ENCODE measurements at regions not wholly inside any gene's neighbourhood (a gene's known extent, or its start where the extent isn't known, plus 50 kb on each side); places are given as distances from the start of the nearest gene placed in this dataset.

- Histone ChIP-seq H3K9me3 (ENCODE audit: control insufficient read depth, insufficient read depth, low read length) (no peaks in the 10 kb centered on the region), H3K4me3 (ENCODE audit: low read length) (no peak overlapping the region), H3K4me1 (ENCODE audit: control insufficient read depth, insufficient read depth, low read length) (no peaks in the 10 kb centered on the region), H3K27ac (ENCODE audit: low read length) (no peak overlapping the region), H3K36me3 (ENCODE audit: control insufficient read depth, insufficient read depth, low read length) (no peaks in the 10 kb centered on the region), H3K27me3 (ENCODE audit: control insufficient read depth, insufficient read depth, low read length) (no peaks in the 10 kb centered on the region)
- ATAC-seq (no peak), DNase-seq (no peak)
- intact Hi-C loops (cut with micrococcal nuclease): no loop called here
- TF ChIP-seq CTCF (IDR thresholded peaks at IDR 0.05): no peak
- Mint-ChIP-seq H3K9me3 (no peaks in the 10 kb centered on the region), H3K27me3 (ENCODE audit: low read depth in 2 of 2) (no peaks in the 10 kb centered on the region), H3K27ac (no peak overlapping the region), H3K4me1 (peaks cover 4 to 5% of the 10 kb centered on the region in 2 donors), H3K4me3 (no peak overlapping the region), H3K36me3 (no peaks in the 10 kb centered on the region)
- WGBS (ENCODE audit: insufficient coverage): 71% methylated on average over 2 of the region's 3 CpGs
Observed at GRCh38 chr12:74456431-74456830, 81.2 kb upstream of the ATXN7L3B start.

GRCh38 chr12:74468401-74468800 lies 69.2 kb upstream of the ATXN7L3B start:
- H3K27ac Mint-ChIP-seq: no peak overlapping the region
- Histone ChIP-seq H3K9me3 (ENCODE audit: control insufficient read depth, insufficient read depth, low read length) (no peaks in the 10 kb centered on the region), H3K27ac (ENCODE audit: low read length) (no peak overlapping the region), H3K4me3 (ENCODE audit: low read length) (no peak overlapping the region), H3K36me3 (ENCODE audit: control insufficient read depth, insufficient read depth, low read length) (no peaks in the 10 kb centered on the region), H3K27me3 (ENCODE audit: control insufficient read depth, insufficient read depth, low read length) (peaks cover 2% of the 10 kb centered on the region), H3K4me1 (ENCODE audit: control insufficient read depth, insufficient read depth, low read length) (no peaks in the 10 kb centered on the region)
- intact Hi-C loops (cut with micrococcal nuclease): no loop called here
- WGBS (ENCODE audit: insufficient coverage): 95% methylated on average over 4 of the region's 4 CpGs
- TF ChIP-seq CTCF (IDR thresholded peaks at IDR 0.05): no peak
- peaks cover 7 to 42% of the 10 kb centered on the region in 2 donors for H3K27me3 Mint-ChIP-seq (ENCODE audit: low read depth in 2 of 2)
- no peak for ATAC-seq
- no peaks in the 10 kb centered on the region for H3K4me1 Mint-ChIP-seq
- DNase-seq: no peak
- no peaks in the 10 kb centered on the region for H3K9me3 Mint-ChIP-seq
- H3K4me3 Mint-ChIP-seq: no peak overlapping the region
- no peaks in the 10 kb centered on the region for H3K36me3 Mint-ChIP-seq

- H3K36me3 ChIP-seq (ENCODE audit: control insufficient read depth, insufficient read depth, low read length): no peaks in the 10 kb centered on the region
- no peaks in the 10 kb centered on the region for H3K9me3 ChIP-seq (ENCODE audit: control insufficient read depth, insufficient read depth, low read length)
- no peak for TF ChIP-seq CTCF (IDR thresholded peaks at IDR 0.05)
- intact Hi-C loops (cut with micrococcal nuclease): no loop called here
- H3K4me3 Mint-ChIP-seq: no peak overlapping the region
- H3K36me3 Mint-ChIP-seq: no peaks in the 10 kb centered on the region
- no peaks in the 10 kb centered on the region for H3K9me3 Mint-ChIP-seq
- no peaks in the 10 kb centered on the region for H3K27me3 Mint-ChIP-seq (ENCODE audit: low read depth in 2 of 2)
- H3K4me1 Mint-ChIP-seq: peaks cover 22 to 25% of the 10 kb centered on the region in 2 donors
- ATAC-seq: no peak
- WGBS (ENCODE audit: insufficient coverage): no CpG with 5 or more reads among the region's 1 CpG
- no peak for DNase-seq
- H3K27me3 ChIP-seq (ENCODE audit: control insufficient read depth, insufficient read depth, low read length): no peaks in the 10 kb centered on the region
- H3K4me3 ChIP-seq (ENCODE audit: low read length): no peak overlapping the region
- no peak overlapping the region for H3K27ac Mint-ChIP-seq
- H3K27ac ChIP-seq (ENCODE audit: low read length): no peak overlapping the region
- H3K4me1 ChIP-seq (ENCODE audit: control insufficient read depth, insufficient read depth, low read length): no peaks in the 10 kb centered on the region
Observed at GRCh38 chr12:74476234-74476633, 61.4 kb upstream of the ATXN7L3B start.

GRCh38 chr12:74481078-74481477 lies 56.6 kb upstream of the ATXN7L3B start:
- Mint-ChIP-seq H3K27me3 (ENCODE audit: low read depth in 2 of 2) (no peaks in the 10 kb centered on the region), H3K4me1 (peaks cover 60 to 63% of the 10 kb centered on the region in 2 donors), H3K9me3 (no peaks in the 10 kb centered on the region), H3K36me3 (no peaks in the 10 kb centered on the region), H3K27ac (peak overlapping the region; percentile 80 to 86), H3K4me3 (peak overlapping the region; percentile 82)
- Histone ChIP-seq H3K27me3 (ENCODE audit: control insufficient read depth, insufficient read depth, low read length) (no peaks in the 10 kb centered on the region), H3K9me3 (ENCODE audit: control insufficient read depth, insufficient read depth, low read length) (no peaks in the 10 kb centered on the region), H3K36me3 (ENCODE audit: control insufficient read depth, insufficient read depth, low read length) (no peaks in the 10 kb centered on the region), H3K4me1 (ENCODE audit: control insufficient read depth, insufficient read depth, low read length) (peaks cover 10% of the 10 kb centered on the region), H3K4me3 (ENCODE audit: low read length) (no peak overlapping the region), H3K27ac (ENCODE audit: low read length) (peak overlapping the region; percentile 57)
- no peak for TF ChIP-seq CTCF (IDR thresholded peaks at IDR 0.05)
- ATAC-seq (peak; percentile 60 to 76 (median 69)), DNase-seq (no peak)
- intact Hi-C loops (cut with micrococcal nuclease): loop anchor here (10.0 kb wide), 1 partner anchor 54 kb away; the partner anchor contains the start of gene ATXN7L3B
- WGBS (ENCODE audit: insufficient coverage): 44% methylated on average over 1 of the region's 2 CpGs

Measured in natural killer cell (primary cell).